ENCODE measurements at regions not wholly inside any gene's neighbourhood (a gene's known extent, or its start where the extent isn't known, plus 50 kb on each side); places are given as distances from the start of the nearest gene placed in this dataset.

- TF ChIP-seq RREB1 (CRISPR knock-in tag; IDR thresholded peaks at IDR 0.05), result no peak
- TF ChIP-seq NRF1 (conservative IDR thresholded peaks at IDR 0.05 in 1 of 2, IDR thresholded peaks at IDR 0.05 in 1 of 2), result no peak
- TF ChIP-seq KLF16 (IDR thresholded peaks at IDR 0.05), result no peak
- no peak for TF ChIP-seq IRF2 (CRISPR knock-in tag; IDR thresholded peaks at IDR 0.05)
- peak; percentile 24; the same call in 1 of the 2 replicates for TF ChIP-seq ZNF316 (IDR thresholded peaks at IDR 0.05)
- no peak for TF ChIP-seq EGR1 (conservative IDR thresholded peaks at IDR 0.05)
- TF ChIP-seq SRF (CRISPR knock-in tag; IDR thresholded peaks at IDR 0.05), result no peak
- peak; percentile 42; the same call in 1 of the 2 replicates for TF ChIP-seq NFE2L1 (tag; IDR thresholded peaks at IDR 0.05; ENCODE audit: borderline replicate concordance, low read depth)
- TF ChIP-seq CCNT2 (IDR thresholded peaks at IDR 0.05; ENCODE audit: borderline replicate concordance, extremely low read depth, insufficient read length, low read depth, low read length), result no peak
- peak; percentile 69 for TF ChIP-seq MAFG (tag; conservative IDR thresholded peaks at IDR 0.05)
- TF ChIP-seq POLR2AphosphoS2 (IDR thresholded peaks at IDR 0.05; ENCODE audit: low read length), result no peak
- no peak for TF ChIP-seq MTA2 (IDR thresholded peaks at IDR 0.05; ENCODE audit: low read depth)
Measured at GRCh38 chr2:101625387-101625786, 72.1 kb upstream of the MAP4K4 start (continued).
